Panc1 (cell line): ENCODE measurements at regions not wholly inside any gene's neighbourhood (a gene's known extent, or its start where the extent isn't known, plus 50 kb on each side); places are given as distances from the start of the nearest gene placed in this dataset.

ENCODE experiments used
- CTCF ChIP-seq: fragments of 450-650 bp; IDR thresholded peaks from 2 replicates; pipeline ENCODE4 v1.5.1; 2017; ENCODE audit warnings: mild to moderate bottlenecking
- POLR2AphosphoS5 ChIP-seq: IDR thresholded peaks from 2 replicates; pipeline ENCODE4 v1.6.1; 2012; ENCODE audit warnings: mild to moderate bottlenecking, low read depth, low read length, moderate library complexity
- SIN3A ChIP-seq: IDR thresholded peaks from 2 replicates; pipeline ENCODE4 v1.6.1; 2012; ENCODE audit warnings: low read depth, mild to moderate bottlenecking, low read length, moderate library complexity, borderline replicate concordance; ENCODE audit not compliant: insufficient read depth
- TCF7L2 ChIP-seq: IDR thresholded peaks from 2 replicates; pipeline ENCODE4 v1.6.1; 2011; ENCODE audit warnings: mild to moderate bottlenecking, low read depth, low read length, inconsistent platforms

GRCh38 chr20:46840054-46840729 lies 54.5 kb upstream of the EYA2 start:
- TF ChIP-seq CTCF (no peak), SIN3A (no peak), POLR2AphosphoS5 (no peak), TCF7L2 (no peak)
